ENCODE measurements at regions not wholly inside any gene's neighbourhood (a gene's known extent, or its start where the extent isn't known, plus 50 kb on each side); places are given as distances from the start of the nearest gene placed in this dataset.

- ATAC-seq = no peak
- DNase-seq (ENCODE audit: low spot score) = no peak
These were observed 63.8 kb downstream of the MRPL46 start for GRCh38 chr15:88403351-88403791.

GRCh38 chr15:88401996-88402656, 65.1 kb downstream of the MRPL46 start:
- no peak for DNase-seq (ENCODE audit: low spot score)
- ATAC-seq = no peak

- no peak for ATAC-seq
- no peak for DNase-seq (ENCODE audit: low spot score)
These were observed 65.8 kb downstream of the MRPL46 start for GRCh38 chr15:88401251-88401995.

- ATAC-seq (no peak), DNase-seq (ENCODE audit: low spot score) (no peak)
These were observed 66.5 kb downstream of the MRPL46 start for GRCh38 chr15:88400591-88401250.

GRCh38 chr15:88400084-88400483, 67.1 kb downstream of the MRPL46 start:
- ATAC-seq = no peak
- DNase-seq (ENCODE audit: low spot score) = no peak

- no peak for DNase-seq (ENCODE audit: low spot score)
- no peak for ATAC-seq
These were observed 68.0 kb downstream of the MRPL46 start for GRCh38 chr15:88399021-88399685.

- ATAC-seq (no peak), DNase-seq (ENCODE audit: low spot score) (no peak)
These were observed 69.2 kb downstream of the MRPL46 start for GRCh38 chr15:88398011-88398410.

GRCh38 chr15:88397506-88397905, 69.7 kb downstream of the MRPL46 start:
- ATAC-seq (no peak), DNase-seq (ENCODE audit: low spot score) (no peak)

- DNase-seq (ENCODE audit: low spot score) = no peak
- no peak for ATAC-seq
These were observed 71.1 kb downstream of the MRPL46 start for GRCh38 chr15:88395872-88396781.

- ATAC-seq = no peak
- no peak for DNase-seq (ENCODE audit: low spot score)
These were observed 71.9 kb downstream of the MRPL46 start for GRCh38 chr15:88395241-88395640.

- ATAC-seq (no peak), DNase-seq (ENCODE audit: low spot score) (no peak)
These were observed 72.5 kb downstream of the MRPL46 start for GRCh38 chr15:88394553-88395145.

- ATAC-seq (no peak), DNase-seq (ENCODE audit: low spot score) (no peak)
These were observed 73.3 kb downstream of the MRPL46 start for GRCh38 chr15:88393719-88394519.

GRCh38 chr15:88391700-88392099, 75.5 kb downstream of the MRPL46 start:
- ATAC-seq (no peak), DNase-seq (ENCODE audit: low spot score) (no peak)

GRCh38 chr15:88391006-88391405, 76.2 kb downstream of the MRPL46 start:
- ATAC-seq (no peak), DNase-seq (ENCODE audit: low spot score) (no peak)

GRCh38 chr15:88390164-88390901, 76.9 kb downstream of the MRPL46 start:
- ATAC-seq (no peak), DNase-seq (ENCODE audit: low spot score) (no peak)

- ATAC-seq (no peak), DNase-seq (ENCODE audit: low spot score) (no peak)
These were observed 78.1 kb downstream of the MRPL46 start for GRCh38 chr15:88389120-88389519.

- peak; percentile 20 for ATAC-seq
These were observed 78.5 kb downstream of the MRPL46 start for GRCh38 chr15:88388686-88389085.

GRCh38 chr15:88385078-88385700, 82.0 kb downstream of the MRPL46 start:
- no peak for ATAC-seq

More at GRCh38 chr15:88388686-88389085, 78.5 kb downstream of the MRPL46 start:
- DNase-seq (ENCODE audit: low spot score) = no peak

More at GRCh38 chr15:88385078-88385700, 82.0 kb downstream of the MRPL46 start:
- DNase-seq (ENCODE audit: low spot score) = no peak
